T47D (cell line): ENCODE measurements at regions not wholly inside any gene's neighbourhood (a gene's known extent, or its start where the extent isn't known, plus 50 kb on each side); places are given as distances from the start of the nearest gene placed in this dataset.
"Not testable (repeated sequence)": the region's sequence is repeated elsewhere in the genome, so short reads cannot be mapped to it uniquely, and the experiment has no call there.

Experiments used
- DNase-seq, 2 experiments: peaks; one replicate each; pipeline versions ENCODE4 v3.0.0 to v3.0.0-alpha.2; 2011 to 2012; ENCODE audit warnings: low read depth in 1 of 2, low spot score in 1 of 2
- JUND ChIP-seq: IDR thresholded peaks from 2 replicates; pipeline ENCODE4 v1.6.1; 2012; ENCODE audit warnings: low read depth
- in situ Hi-C: cut with HindIII; loops from 2 replicates; pipeline ENCODE4 v1.10.0; 2016; ENCODE audit warnings: low sequenced_read_pairs, low pct_unique_long_range_greater_than_20kb

GRCh38 chr5:74521401-74521800 is 119.1 kb downstream of the ENC1 start:
- in situ Hi-C loops, result no loop called here
- no peak for TF ChIP-seq JUND
- no peak for DNase-seq

DNA sequence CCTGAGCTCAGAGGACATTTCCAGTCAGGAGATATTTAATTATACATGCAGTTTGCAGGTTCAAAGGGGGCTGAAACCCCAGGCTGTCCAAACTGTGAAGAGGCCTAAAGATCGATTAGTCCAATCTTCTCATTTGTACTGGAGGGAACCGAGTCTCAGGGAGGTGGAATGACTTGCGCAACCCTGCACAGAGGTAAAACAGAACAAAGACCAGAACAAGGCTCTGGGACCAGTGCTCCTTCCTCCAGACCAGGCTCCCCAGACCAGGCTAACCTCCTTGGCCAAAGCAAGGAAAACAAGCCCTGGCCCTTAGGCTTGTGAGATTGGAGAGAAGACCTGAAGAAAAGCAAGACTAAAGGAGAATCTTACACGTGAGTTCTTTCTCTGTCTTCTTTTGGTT is 120.8 kb downstream of the ENC1 start:
- DNase-seq, result no peak
- no peak for TF ChIP-seq JUND
- in situ Hi-C loops, result no loop called here

- no peak for DNase-seq
- no peak for TF ChIP-seq JUND
- in situ Hi-C loops, result no loop called here
Observed at GRCh38 chr5:74519161-74519571, 121.4 kb downstream of the ENC1 start.

DNA sequence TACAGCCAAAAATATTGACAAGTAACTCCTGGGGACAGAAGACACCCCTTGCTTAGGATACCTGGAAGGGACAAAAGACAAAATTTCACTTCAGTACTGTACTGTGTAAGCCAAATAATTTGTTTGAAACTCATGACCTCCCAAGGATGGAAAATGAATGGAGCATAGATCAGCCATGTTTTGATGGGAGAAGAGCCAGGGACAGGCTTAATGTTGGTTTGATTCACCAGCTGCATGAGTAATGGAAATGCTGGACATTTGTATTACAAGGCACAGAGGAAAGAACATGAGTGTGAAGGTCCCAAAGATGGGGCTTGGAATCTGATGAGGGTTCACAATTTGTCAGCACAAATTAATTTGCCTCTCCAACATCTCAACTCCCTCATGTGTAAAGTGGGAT is 122.8 kb downstream of the ENC1 start:
- no peak for DNase-seq
- in situ Hi-C loops, result no loop called here

DNA sequence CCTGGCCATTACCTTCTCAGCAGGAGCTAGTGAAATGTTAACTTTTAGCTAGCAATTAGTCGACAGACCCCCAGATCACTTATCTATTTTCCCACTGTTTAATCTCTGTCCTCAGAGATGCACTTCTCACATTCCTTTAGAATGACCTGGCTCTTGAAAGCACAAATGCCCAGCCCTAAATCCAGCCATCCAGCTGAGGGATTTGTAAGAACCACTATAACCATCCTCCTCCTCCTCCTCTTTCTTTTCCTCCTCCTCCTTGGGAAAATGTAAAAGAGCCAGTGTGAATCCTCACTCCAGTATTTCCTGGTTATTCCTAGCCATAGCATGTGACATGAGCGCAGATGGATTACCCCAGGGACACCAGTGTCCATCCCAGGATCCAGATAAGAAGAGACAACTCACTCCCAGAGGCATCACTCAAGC is 124.3 kb downstream of the ENC1 start:
- DNase-seq, result no peak
- in situ Hi-C loops, result no loop called here
- TF ChIP-seq JUND, result no peak

More for the DNA sequence above, 122.8 kb downstream of the ENC1 start:
- TF ChIP-seq JUND, result no peak

DNA sequence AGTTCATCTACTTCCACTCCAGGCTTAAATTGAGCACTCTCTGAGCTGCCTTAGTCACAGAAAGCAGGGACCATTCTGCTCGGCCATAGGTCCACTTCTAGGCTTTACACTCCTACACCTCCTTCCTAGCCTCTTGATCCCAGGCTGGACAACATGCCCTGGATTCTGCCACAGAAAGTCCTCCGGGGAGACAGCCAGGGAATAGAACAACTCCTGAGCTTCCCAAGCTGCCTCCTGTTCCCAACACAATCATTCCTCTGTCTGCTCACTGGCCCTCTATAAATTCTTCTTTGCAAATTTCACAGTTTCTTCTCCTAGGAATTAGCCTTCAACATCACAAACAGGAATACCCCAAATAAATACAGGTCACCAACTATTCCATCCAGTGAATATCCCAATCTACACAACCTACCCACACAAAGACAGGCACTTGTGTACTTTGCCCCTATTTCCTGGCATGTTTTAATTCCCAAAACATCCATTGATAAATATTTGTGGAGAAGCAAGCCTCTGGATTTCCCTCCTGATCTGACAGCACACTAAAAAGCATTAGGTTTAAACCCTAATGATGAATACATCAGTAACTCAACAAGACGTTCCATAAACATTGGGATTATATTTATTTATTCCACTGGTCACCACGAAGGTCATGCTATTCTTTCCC is 125.5 kb downstream of the ENC1 start:
- in situ Hi-C loops, result no loop called here
- no peak for TF ChIP-seq JUND
- no peak for DNase-seq

- in situ Hi-C loops, DNase-seq: not testable (repeated sequence)
Observed at GRCh38 chr5:74511770-74512169, 128.8 kb downstream of the ENC1 start.

DNA sequence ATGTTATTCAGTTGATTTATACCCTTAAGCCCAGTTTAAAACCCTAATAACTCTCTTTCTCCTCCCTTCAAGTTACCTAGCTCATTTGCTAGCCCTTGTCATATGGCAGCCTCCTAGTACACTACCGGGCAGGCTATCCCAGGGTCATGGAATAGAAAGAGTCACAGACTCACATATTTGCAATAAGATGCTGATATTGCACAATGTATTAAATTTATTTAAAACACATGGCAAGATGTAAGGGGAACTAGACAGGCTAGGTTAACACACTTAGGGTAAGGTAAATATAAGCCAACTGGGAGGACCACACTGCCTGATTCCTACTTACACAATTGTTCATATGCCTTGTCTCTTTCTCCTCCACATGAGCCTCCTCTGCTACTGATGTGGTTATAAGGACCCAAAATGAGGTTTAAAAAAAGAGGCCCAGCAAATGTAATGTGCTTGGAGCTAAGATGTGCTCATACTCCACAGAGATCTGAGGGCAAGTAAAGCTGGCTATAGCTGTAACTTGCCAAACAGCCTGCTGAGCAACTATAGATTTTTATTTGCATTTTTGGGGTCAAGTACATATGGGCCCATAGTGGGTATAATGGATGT is 130.0 kb downstream of the ENC1 start:
- no peak for TF ChIP-seq JUND
- DNase-seq, result no peak
- in situ Hi-C loops, result no loop called here

DNA sequence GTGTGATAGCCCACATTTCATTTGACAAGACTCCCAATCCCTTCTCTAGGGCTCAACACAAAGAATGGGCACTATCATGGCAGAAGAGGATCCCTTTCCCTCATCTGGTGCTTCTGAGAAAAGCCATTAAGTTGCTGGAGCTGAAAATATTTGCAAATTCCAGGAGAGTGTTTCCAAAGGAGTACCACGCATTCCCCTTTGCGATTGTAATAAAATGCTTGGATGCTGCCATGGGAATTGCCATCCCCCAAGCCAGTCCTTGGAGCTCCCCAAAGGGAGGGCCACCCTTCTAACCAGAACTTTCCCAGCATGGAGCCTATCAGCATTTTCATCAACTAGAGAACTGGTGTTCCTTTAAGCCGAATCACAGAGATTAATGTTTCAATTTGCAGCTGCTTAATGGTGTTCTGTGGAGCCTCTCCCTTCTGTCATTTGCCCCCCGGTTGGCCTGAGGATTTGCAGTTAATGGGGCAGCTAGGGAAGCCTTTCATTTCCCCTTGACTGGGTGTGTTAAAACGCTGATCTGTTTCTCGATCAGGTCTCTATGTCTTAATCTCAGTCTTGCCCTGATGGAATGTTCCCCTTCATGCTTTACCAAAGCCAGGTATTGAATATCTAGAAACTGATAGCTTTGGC is 133.0 kb downstream of the ENC1 start:
- in situ Hi-C loops, result no loop called here
- no peak for TF ChIP-seq JUND
- DNase-seq, result no peak

DNA sequence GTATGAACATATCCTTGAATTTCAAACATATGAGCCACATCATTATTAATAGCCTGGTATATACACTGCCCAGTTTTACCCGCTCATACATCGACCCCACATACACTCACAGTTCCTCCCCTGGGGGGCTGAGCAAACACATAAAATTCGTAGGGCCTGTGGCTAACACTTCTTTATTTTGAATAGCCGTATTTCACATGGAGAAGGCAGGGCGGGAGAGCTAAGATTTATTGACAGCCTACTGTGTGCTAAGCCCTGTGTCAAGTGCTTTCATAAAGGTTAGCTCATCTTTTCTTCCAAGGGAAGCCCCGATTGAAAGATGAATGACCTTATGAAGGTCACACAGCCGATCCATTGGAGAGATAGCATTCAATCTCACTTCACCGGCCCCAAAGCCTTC is 134.4 kb downstream of the ENC1 start:
- no peak for DNase-seq
- no peak for TF ChIP-seq JUND
- in situ Hi-C loops, result no loop called here

DNA sequence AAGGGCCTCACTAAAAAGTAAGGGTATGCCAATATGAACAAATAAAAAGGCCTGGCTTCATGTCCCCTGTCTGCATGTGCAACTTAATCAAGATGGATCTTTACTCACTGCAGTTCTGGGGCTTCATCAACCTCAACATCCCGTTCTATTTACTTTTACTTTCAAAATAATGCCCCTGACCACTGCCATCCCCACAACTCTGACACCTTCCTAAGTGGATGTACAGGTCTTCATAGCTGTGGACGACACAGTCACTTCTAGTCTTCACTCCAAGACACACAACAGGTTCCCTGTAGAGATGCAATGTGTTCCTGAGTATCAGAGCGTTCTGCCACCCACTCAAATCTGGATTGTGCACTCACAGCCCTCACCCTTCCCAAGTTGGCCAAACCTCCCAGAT is 136.1 kb downstream of the ENC1 start:
- DNase-seq, result no peak
- TF ChIP-seq JUND, result no peak
- in situ Hi-C loops, result no loop called here

GRCh38 chr5:74502479-74502950 is 138.0 kb downstream of the ENC1 start:
- no peak for TF ChIP-seq JUND
- in situ Hi-C loops, result no loop called here
- no peak for DNase-seq

DNA sequence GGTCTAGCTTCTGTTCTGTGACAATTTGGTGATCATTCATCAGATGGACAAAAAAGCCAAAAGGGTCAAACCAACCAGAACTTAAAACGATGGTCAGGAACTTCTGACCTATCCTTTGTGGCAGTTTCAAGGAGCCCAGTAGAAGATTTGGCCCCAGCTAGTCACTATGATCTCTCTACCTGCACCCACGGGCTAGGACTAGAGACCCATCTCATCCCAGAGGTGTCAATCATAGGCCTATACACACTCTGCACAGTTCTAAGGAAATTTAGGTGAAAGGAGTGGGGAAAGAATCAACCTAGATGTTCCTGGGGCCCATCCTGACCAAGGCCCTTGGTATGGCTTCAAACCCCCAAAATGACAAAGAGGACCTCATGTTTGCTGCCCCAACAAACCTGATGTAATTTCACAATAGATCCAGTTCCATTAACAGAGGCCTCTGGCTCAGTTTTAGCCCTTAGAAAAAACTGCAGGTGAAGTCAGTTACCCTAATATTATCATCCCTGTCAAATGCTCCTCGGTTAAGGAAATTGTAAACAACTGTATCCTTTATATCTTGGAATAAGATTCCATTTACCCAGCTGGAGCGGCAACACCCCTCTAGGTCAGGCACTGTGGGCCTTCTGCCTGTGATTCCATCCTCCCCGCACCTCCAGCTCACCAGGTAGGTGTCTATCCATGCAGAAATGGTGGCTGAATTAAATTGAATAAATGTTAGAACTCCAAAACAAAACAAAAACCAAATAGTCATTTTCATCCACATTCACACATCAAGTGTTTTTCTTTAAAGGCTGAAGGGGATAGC is 138.7 kb downstream of the ENC1 start:
- DNase-seq, result no peak
- TF ChIP-seq JUND, result no peak
- in situ Hi-C loops, result no loop called here
